ENCODE measurements at regions not wholly inside any gene's neighbourhood (a gene's known extent, or its start where the extent isn't known, plus 50 kb on each side); places are given as distances from the start of the nearest gene placed in this dataset.
A peak's percentile ranks its signal among the peaks of the same experiment; 100 is the strongest.

GRCh38 chr1:218156595-218156994 is 128.5 kb upstream of the RRP15 start:
- ATAC-seq: no peak
- Mint-ChIP-seq H3K27me3 (peaks cover 22% of the 10 kb centered on the region), H3K9me3 (no peaks in the 10 kb centered on the region), H3K36me3 (no peaks in the 10 kb centered on the region), H3K27ac (no peak overlapping the region), H3K4me3 (no peak overlapping the region), H3K4me1 (peaks cover 6% of the 10 kb centered on the region)

DNA sequence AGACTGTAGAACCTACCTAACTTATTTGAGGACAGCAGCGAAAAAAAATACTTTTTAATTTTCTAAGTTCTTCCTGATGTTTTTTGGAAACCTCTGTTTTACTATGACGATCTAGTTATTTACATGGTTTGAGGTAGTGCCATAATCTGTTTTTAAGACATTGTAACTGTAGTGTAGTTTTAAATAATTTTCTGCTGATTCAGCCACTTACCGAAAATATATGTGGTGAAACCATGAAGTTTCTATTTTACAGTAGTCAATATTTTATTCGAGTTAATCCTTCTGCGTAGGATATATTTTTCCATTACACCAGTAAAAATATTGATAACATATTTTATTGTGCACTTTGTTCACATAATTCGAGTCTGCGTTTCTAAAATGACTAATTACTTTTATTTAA is 121.7 kb upstream of the RRP15 start:
- Mint-ChIP-seq H3K9me3 (no peaks in the 10 kb centered on the region), H3K4me1 (peaks cover 25% of the 10 kb centered on the region), H3K36me3 (no peaks in the 10 kb centered on the region), H3K27ac (no peak overlapping the region), H3K4me3 (no peak overlapping the region), H3K27me3 (peaks cover 32% of the 10 kb centered on the region)
- no peak for ATAC-seq

DNA sequence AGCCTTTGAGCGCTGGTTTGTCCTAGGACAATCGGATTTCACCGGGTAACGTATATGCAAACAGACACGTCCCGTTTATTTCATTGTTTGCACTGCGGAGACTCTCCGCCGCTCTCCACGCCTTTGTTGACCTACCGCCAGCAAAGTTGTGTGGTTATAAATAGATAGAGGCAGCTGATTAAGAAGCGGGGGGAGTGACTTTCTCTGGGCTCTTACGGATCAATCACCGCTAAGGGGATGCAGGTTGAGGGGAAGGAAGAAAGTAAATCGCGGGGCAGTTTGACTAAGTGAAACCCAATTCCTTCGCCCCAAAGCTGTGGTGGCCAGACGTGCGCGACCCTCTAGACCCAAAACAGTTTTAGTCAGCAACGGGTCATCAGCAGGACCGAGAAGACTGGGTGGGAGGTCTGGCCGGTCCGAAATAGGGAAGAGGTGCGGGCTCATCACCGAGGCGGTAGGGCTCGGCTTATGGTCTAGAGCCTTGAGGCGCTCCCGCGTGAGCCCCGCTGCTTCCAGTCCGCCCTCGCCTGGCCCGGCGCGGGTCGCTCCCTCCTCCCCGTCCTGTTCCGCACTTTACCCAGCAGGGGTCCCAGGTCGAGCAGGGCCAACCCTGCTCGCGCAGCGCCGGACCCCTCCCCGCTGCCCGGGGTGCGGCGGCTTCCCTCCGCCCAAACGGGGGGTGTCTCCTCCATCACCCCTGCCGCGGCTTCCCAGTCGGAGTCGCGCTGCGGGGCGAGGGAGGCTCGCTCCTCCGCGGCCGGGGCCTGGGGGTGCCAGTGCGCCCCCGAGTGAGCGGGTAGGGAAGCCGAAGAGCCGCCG is 120.8 kb upstream of the RRP15 start:
- H3K36me3 Mint-ChIP-seq: no peaks in the 10 kb centered on the region

GRCh38 chr1:218164930-218165700 is 120.0 kb upstream of the RRP15 start:
- H3K27ac Mint-ChIP-seq: peak overlapping the region; percentile 48
- H3K4me3 Mint-ChIP-seq: peak overlapping the region; percentile 77
- ATAC-seq: peak; percentile 63
- H3K9me3 Mint-ChIP-seq: no peaks in the 10 kb centered on the region
- H3K4me1 Mint-ChIP-seq: peaks cover 25% of the 10 kb centered on the region
- H3K27me3 Mint-ChIP-seq: peaks cover 32% of the 10 kb centered on the region
- H3K36me3 Mint-ChIP-seq: no peaks in the 10 kb centered on the region

More for the DNA sequence above, 120.8 kb upstream of the RRP15 start:
- peak; percentile 31 for ATAC-seq
- peaks cover 25% of the 10 kb centered on the region for H3K4me1 Mint-ChIP-seq
- no peaks in the 10 kb centered on the region for H3K9me3 Mint-ChIP-seq
- H3K27ac Mint-ChIP-seq: no peak overlapping the region
- H3K27me3 Mint-ChIP-seq: peaks cover 32% of the 10 kb centered on the region
- peak overlapping the region; percentile 77 for H3K4me3 Mint-ChIP-seq

- no peak for ATAC-seq
- Mint-ChIP-seq H3K27ac (peak overlapping the region; percentile 48), H3K4me3 (peak overlapping the region; percentile 77), H3K27me3 (peaks cover 32% of the 10 kb centered on the region), H3K9me3 (no peaks in the 10 kb centered on the region), H3K36me3 (no peaks in the 10 kb centered on the region), H3K4me1 (peaks cover 25% of the 10 kb centered on the region)
Observed at GRCh38 chr1:218165701-218166114, 119.4 kb upstream of the RRP15 start.

- ATAC-seq: no peak
- Mint-ChIP-seq H3K27me3 (peaks cover 32% of the 10 kb centered on the region), H3K36me3 (no peaks in the 10 kb centered on the region)
Observed at GRCh38 chr1:218166268-218166945, 118.7 kb upstream of the RRP15 start.

DNA sequence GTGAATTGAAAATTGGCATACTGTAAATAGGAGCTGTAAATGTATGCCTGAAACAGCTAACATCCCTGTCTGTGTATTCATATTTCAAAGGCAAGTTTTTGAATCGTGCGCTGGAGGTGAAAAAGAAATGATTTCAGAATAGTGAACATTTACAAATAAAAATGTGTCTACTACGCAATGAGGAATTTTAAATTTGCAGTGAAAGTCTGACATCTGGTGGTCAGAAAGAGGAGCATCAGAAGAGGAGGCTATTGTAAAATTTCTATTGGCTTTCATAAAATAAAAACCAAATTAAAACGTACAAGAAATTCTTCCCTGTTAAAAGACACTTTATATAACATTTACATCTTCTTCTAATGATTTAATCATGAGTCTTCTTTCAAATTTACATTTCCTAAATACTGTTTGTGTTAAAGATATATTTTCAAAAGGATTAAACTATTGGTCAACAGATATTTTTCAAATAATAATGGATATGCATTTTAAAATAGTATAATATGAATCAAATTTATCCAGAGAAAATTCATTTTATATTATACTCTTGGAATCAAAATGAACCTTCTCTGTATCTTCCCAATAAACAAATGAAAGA is 113.7 kb upstream of the RRP15 start:
- no peak for ATAC-seq
- Mint-ChIP-seq H3K9me3 (no peaks in the 10 kb centered on the region), H3K4me3 (no peak overlapping the region), H3K4me1 (peaks cover 2% of the 10 kb centered on the region), H3K27ac (no peak overlapping the region), H3K27me3 (peaks cover 28% of the 10 kb centered on the region), H3K36me3 (no peaks in the 10 kb centered on the region)

More at GRCh38 chr1:218166268-218166945, 118.7 kb upstream of the RRP15 start:
- Mint-ChIP-seq H3K9me3 (no peaks in the 10 kb centered on the region), H3K4me1 (peaks cover 25% of the 10 kb centered on the region), H3K27ac (no peak overlapping the region), H3K4me3 (no peak overlapping the region)

- Mint-ChIP-seq H3K4me1 (no peaks in the 10 kb centered on the region), H3K27me3 (no peaks in the 10 kb centered on the region), H3K9me3 (no peaks in the 10 kb centered on the region), H3K27ac (no peak overlapping the region), H3K4me3 (no peak overlapping the region), H3K36me3 (no peaks in the 10 kb centered on the region)
- no peak for ATAC-seq
Observed at GRCh38 chr1:218182455-218182854, 102.6 kb upstream of the RRP15 start.

DNA sequence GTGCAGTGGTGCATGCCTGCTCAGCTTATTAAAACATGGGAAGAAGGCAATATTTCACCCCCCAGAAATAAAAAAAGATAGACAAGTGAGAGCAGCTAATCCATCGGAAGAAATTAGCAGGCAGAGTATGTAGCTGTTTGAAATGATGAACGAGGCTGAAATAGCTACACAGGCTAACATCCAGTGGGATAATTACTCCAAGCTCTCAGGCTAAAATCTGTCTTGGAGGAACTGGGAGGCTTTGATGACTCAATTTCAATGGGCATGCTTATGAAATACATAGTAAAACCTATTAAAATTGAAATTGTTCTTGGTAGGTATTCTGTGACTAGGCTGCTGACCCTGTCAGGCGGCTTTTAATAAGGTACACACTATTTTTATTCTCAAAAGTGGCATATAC is 84.1 kb upstream of the RRP15 start:
- Mint-ChIP-seq H3K4me1 (no peaks in the 10 kb centered on the region), H3K27ac (no peak overlapping the region), H3K36me3 (no peaks in the 10 kb centered on the region), H3K4me3 (no peak overlapping the region), H3K27me3 (no peaks in the 10 kb centered on the region), H3K9me3 (peaks cover 8% of the 10 kb centered on the region)
- no peak for ATAC-seq

DNA sequence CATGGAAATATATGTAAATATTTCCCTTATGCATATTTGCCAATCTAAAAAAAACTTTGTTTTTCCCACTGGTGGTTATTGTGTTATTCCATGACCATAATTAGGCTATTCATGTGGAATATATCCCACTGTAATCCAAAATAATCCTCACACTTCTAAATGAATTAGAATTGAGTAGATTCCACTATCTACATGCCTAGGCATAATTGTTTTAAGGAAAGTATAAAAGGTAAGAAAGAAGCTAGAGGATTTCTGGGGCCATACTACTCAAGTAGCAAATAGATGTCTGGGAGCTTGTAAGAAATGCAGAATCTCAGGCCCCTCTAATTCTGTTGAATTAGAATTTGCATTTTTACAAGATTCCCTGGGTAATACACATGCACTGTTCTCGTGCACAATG is 83.5 kb upstream of the RRP15 start:
- Mint-ChIP-seq H3K36me3 (no peaks in the 10 kb centered on the region), H3K4me1 (no peaks in the 10 kb centered on the region), H3K4me3 (no peak overlapping the region), H3K27ac (no peak overlapping the region), H3K9me3 (peaks cover 8% of the 10 kb centered on the region), H3K27me3 (no peaks in the 10 kb centered on the region)
- no peak for ATAC-seq

- Mint-ChIP-seq H3K9me3 (peaks cover 8% of the 10 kb centered on the region), H3K27ac (no peak overlapping the region), H3K4me3 (no peak overlapping the region), H3K27me3 (no peaks in the 10 kb centered on the region), H3K36me3 (no peaks in the 10 kb centered on the region), H3K4me1 (no peaks in the 10 kb centered on the region)
- ATAC-seq: no peak
Observed at GRCh38 chr1:218205721-218206120, 79.4 kb upstream of the RRP15 start.

DNA sequence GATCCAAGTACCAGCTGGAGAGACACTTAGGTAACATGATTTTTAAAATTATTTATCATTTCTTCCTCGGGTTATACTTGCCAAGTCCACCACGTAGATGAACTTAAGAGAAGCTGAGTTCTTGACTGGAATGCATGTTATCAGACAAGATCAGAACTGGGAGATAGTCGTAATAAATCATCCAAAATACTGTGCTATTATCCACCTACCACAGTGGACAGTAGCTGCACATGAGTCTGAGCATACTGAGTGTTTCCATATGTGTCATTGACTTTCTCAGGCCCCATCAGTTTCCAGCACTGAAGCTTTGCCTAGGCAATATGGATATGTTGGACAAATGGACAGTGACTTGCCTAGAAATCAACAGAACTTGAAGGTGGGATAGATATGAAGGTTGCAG is 77.9 kb upstream of the RRP15 start:
- ATAC-seq: no peak
- Mint-ChIP-seq H3K27ac (no peak overlapping the region), H3K36me3 (no peaks in the 10 kb centered on the region), H3K27me3 (no peaks in the 10 kb centered on the region), H3K4me3 (no peak overlapping the region), H3K9me3 (peaks cover 8% of the 10 kb centered on the region), H3K4me1 (no peaks in the 10 kb centered on the region)

GRCh38 chr1:218209351-218209861 is 75.7 kb upstream of the RRP15 start:
- Mint-ChIP-seq H3K27ac (no peak overlapping the region), H3K4me1 (no peaks in the 10 kb centered on the region), H3K9me3 (peaks cover under 1% of the 10 kb centered on the region), H3K27me3 (peaks cover 12% of the 10 kb centered on the region), H3K4me3 (no peak overlapping the region), H3K36me3 (no peaks in the 10 kb centered on the region)
- ATAC-seq: no peak

DNA sequence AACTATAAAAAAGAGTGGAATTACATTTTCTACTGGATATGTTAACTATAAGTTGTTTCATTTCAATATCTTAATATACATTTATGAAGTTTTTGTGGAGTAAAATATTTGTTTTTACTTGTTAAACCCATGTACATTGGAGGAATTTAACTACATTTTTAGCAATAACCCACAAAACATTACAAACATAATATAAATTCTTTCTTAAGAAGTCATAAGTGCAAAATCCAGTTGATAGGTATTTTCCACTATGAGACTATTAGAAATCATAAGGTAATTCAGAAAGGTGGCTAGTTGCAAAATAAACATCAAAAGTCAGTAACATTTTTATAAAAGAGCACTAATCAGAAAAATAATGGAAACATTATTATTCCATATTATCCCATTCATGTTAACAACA is 73.9 kb upstream of the RRP15 start:
- Mint-ChIP-seq H3K27ac (no peak overlapping the region), H3K9me3 (no peaks in the 10 kb centered on the region), H3K4me1 (no peaks in the 10 kb centered on the region), H3K27me3 (peaks cover 29% of the 10 kb centered on the region), H3K4me3 (no peak overlapping the region), H3K36me3 (no peaks in the 10 kb centered on the region)
- no peak for ATAC-seq

- H3K9me3 Mint-ChIP-seq: no peaks in the 10 kb centered on the region
- H3K4me1 Mint-ChIP-seq: no peaks in the 10 kb centered on the region
- H3K27me3 Mint-ChIP-seq: peaks cover 29% of the 10 kb centered on the region
- H3K36me3 Mint-ChIP-seq: no peaks in the 10 kb centered on the region
- no peak for ATAC-seq
- H3K27ac Mint-ChIP-seq: no peak overlapping the region
- H3K4me3 Mint-ChIP-seq: no peak overlapping the region
Observed at GRCh38 chr1:218217040-218217439, 68.1 kb upstream of the RRP15 start.
